ENCODE measurements at regions not wholly inside any gene's neighbourhood (a gene's known extent, or its start where the extent isn't known, plus 50 kb on each side); places are given as distances from the start of the nearest gene placed in this dataset.

DNA sequence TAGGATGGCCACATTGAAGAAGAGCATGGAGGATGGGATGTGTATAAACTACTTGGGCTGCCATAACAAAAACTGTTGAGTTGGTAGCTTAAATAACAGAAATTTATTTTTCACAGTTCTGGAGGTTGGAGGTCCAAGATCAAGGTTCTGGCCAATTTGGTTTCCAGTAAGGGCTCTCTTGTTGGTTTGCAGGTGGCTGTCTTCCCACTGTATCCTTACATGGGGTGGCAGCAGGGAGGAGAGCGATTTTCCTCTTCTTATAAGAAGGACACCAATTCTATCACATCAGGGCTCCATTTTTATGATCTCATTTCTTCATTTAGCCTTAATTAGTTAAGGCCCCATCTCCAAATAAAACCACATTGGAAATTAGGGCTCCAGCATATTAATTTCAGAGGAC is 465.7 kb downstream of the GADD45G start:
- Mint-ChIP-seq H3K36me3 (ENCODE audit: low read depth) (no peaks in the 10 kb centered on the region), H3K4me1 (ENCODE audit: low read depth) (no peaks in the 10 kb centered on the region), H3K9me3 (no peaks in the 10 kb centered on the region), H3K4me3 (no peak overlapping the region), H3K27ac (no peak overlapping the region), H3K27me3 (peaks cover 39% of the 10 kb centered on the region)
- Histone ChIP-seq H3K27me3 (ENCODE audit: control insufficient read depth in 1 of 2, insufficient read depth in 2 of 2, low read length in 2 of 2) (peaks cover 3 to 11% of the 10 kb centered on the region in 2 experiments), H3K4me3 (ENCODE audit: low read length) (no peak overlapping the region), H3K4me1 (ENCODE audit: insufficient read depth, low read length) (no peaks in the 10 kb centered on the region), H3K9me3 (ENCODE audit: control insufficient read depth in 1 of 2, insufficient read depth in 1 of 2, low read length in 2 of 2) (no peaks in the 10 kb centered on the region), H3K27ac (ENCODE audit: low read depth in 1 of 2, low read length in 2 of 2) (no peak overlapping the region), H3K36me3 (ENCODE audit: insufficient read depth, low read length) (no peaks in the 10 kb centered on the region)
- TF ChIP-seq, protein P1, sequence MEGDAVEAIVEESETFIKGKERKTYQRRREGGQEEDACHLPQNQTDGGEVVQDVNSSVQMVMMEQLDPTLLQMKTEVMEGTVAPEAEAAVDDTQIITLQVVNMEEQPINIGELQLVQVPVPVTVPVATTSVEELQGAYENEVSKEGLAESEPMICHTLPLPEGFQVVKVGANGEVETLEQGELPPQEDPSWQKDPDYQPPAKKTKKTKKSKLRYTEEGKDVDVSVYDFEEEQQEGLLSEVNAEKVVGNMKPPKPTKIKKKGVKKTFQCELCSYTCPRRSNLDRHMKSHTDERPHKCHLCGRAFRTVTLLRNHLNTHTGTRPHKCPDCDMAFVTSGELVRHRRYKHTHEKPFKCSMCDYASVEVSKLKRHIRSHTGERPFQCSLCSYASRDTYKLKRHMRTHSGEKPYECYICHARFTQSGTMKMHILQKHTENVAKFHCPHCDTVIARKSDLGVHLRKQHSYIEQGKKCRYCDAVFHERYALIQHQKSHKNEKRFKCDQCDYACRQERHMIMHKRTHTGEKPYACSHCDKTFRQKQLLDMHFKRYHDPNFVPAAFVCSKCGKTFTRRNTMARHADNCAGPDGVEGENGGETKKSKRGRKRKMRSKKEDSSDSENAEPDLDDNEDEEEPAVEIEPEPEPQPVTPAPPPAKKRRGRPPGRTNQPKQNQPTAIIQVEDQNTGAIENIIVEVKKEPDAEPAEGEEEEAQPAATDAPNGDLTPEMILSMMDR (IDR thresholded peaks at IDR 0.05), result no peak
- DNase-seq (no peak), ATAC-seq (ENCODE audit: poor library complexity) (no peak)
- intact Hi-C loops (cut with DNase I, micrococcal nuclease), result no loop called here
- POLR2A ChIA-PET, result no interaction called here
- CTCF ChIA-PET, result no interaction called here

DNA sequence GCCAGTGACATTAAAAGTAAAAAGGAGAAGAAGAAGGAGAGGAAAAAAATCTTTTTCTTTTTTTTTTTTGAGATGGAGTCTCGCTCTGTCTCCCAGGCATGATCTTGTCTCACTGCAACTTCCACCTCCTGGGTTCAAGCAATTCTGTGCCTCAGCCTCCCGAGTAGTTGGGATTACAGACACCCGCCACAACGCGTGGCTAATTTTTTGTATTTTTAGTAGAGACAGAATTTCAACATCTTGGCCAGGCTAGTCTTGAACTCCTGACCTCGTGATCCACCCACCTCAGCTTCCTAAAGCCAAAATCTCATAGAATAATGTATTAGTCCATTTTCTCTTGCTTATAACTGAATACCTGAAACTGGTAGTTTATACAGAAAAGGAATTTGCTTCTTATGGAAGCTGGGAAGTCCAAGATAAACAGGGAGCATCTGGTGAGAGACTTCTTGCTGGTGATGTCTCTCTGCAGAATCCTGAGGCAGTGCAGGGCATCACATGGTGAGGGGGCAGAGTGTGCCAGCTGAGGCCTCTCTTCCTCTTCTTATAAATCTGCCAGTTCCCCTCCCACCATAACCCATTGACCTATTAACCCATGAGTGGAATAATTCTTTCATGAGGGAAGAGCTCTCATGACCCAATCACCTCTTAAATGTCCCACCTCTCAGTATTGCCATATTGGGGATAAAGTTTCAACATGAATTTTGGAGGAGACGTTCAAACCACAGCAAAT is 466.3 kb downstream of the GADD45G start:
- no peaks in the 10 kb centered on the region for H3K9me3 ChIP-seq (ENCODE audit: control insufficient read depth in 1 of 2, insufficient read depth in 1 of 2, low read length in 2 of 2)
- H3K27me3 ChIP-seq (ENCODE audit: control insufficient read depth in 1 of 2, insufficient read depth in 2 of 2, low read length in 2 of 2), result peaks cover 3 to 11% of the 10 kb centered on the region in 2 experiments
- intact Hi-C loops (cut with DNase I, micrococcal nuclease), result no loop called here
- Mint-ChIP-seq H3K27me3 (peaks cover 42% of the 10 kb centered on the region), H3K9me3 (no peaks in the 10 kb centered on the region), H3K4me3 (no peak overlapping the region), H3K4me1 (ENCODE audit: low read depth) (no peaks in the 10 kb centered on the region), H3K36me3 (ENCODE audit: low read depth) (no peaks in the 10 kb centered on the region), H3K27ac (no peak overlapping the region)
- CTCF ChIA-PET, result no interaction called here
- TF ChIP-seq, protein P1 (IDR thresholded peaks at IDR 0.05), result no peak
- no peak overlapping the region for H3K4me3 ChIP-seq (ENCODE audit: low read length)
- H3K4me1 ChIP-seq (ENCODE audit: insufficient read depth, low read length), result no peaks in the 10 kb centered on the region
- POLR2A ChIA-PET, result no interaction called here
- no peak for ATAC-seq (ENCODE audit: poor library complexity)
- no peaks in the 10 kb centered on the region for H3K36me3 ChIP-seq (ENCODE audit: insufficient read depth, low read length)
- no peak overlapping the region for H3K27ac ChIP-seq (ENCODE audit: low read depth in 1 of 2, low read length in 2 of 2)
- DNase-seq, result no peak

DNA sequence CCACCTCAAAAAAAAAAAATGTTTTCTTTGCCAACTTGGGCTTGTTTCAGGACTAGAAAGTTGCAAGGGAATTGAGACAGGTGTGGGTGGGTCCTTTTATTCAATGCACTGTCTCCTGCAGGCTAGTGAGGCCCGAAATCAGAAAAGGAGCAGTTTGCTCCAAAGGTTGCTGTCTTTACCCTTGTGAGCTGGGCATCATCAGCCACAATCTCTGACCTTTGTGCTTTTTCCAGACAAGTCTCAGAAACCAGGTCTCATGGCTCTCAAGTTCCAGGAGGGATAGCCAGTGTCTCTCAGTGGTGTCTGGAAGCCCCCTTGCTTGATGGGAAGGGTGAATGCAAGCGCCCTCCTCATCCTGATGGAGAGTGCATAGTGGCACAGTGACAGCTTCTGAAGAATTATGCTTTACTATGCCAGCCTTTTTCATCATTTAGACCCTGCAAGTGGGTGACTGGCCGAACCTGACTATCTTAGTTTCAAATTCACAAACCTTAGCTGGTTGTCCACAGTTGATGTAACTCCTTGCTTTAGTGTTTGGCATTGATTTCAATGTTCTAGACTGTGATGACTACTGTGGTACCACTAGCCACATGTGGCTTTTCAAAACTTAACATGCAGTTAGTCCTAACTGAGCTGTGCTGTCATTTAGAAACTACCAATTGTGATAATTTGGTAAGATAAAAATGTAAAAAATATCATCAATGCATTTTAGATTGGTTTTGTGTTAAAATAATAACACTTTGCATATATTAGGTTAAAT is 468.6 kb downstream of the GADD45G start:
- H3K4me3 ChIP-seq (ENCODE audit: low read length), result no peak overlapping the region
- no peaks in the 10 kb centered on the region for H3K9me3 ChIP-seq (ENCODE audit: control insufficient read depth in 1 of 2, insufficient read depth in 1 of 2, low read length in 2 of 2)
- no peaks in the 10 kb centered on the region for H3K4me1 Mint-ChIP-seq (ENCODE audit: low read depth)
- H3K4me1 ChIP-seq (ENCODE audit: insufficient read depth, low read length), result no peaks in the 10 kb centered on the region
- H3K4me3 Mint-ChIP-seq, result no peak overlapping the region
- intact Hi-C loops (cut with DNase I, micrococcal nuclease), result no loop called here
- ChIA-PET POLR2A (no interaction called here), CTCF (no interaction called here)
- no peak overlapping the region for H3K27ac ChIP-seq (ENCODE audit: low read depth in 1 of 2, low read length in 2 of 2)
- no peaks in the 10 kb centered on the region for H3K36me3 Mint-ChIP-seq (ENCODE audit: low read depth)
- TF ChIP-seq, protein P1 (IDR thresholded peaks at IDR 0.05), result no peak
- H3K27ac Mint-ChIP-seq, result no peak overlapping the region
- peaks cover 50% of the 10 kb centered on the region for H3K27me3 Mint-ChIP-seq
- no peaks in the 10 kb centered on the region for H3K36me3 ChIP-seq (ENCODE audit: insufficient read depth, low read length)
- peaks cover 3 to 11% of the 10 kb centered on the region in 2 experiments for H3K27me3 ChIP-seq (ENCODE audit: control insufficient read depth in 1 of 2, insufficient read depth in 2 of 2, low read length in 2 of 2)
- no peaks in the 10 kb centered on the region for H3K9me3 Mint-ChIP-seq
- ATAC-seq (ENCODE audit: poor library complexity), result no peak
- DNase-seq, result no peak

Measured in CD4-positive, alpha-beta T cell (primary cell).